Ovary (tissue), 3 donors: ENCODE measurements at regions not wholly inside any gene's neighbourhood (a gene's known extent, or its start where the extent isn't known, plus 50 kb on each side); places are given as distances from the start of the nearest gene placed in this dataset.

Source experiments
- POLR2A ChIP-seq: fragments of 450-650 bp; IDR thresholded peaks from one replicate; pipeline ENCODE4 v1.6.1; 2017; ENCODE audit warnings: antibody characterized with exemption, mild to moderate bottlenecking, moderate library complexity
- TF ChIP-seq, protein P1 (sequence below), 3 donors: fragments of 450-650 bp in 2 of 3; fragments of 200-600 bp in 1 of 3; IDR thresholded peaks; one replicate each; pipeline versions ENCODE4 v1.5.1 to v1.8.0; 2016 to 2022; ENCODE audit warnings: antibody characterized with exemption in 3 of 3, mild to moderate bottlenecking in 1 of 3
- donor health status: DM: no; HTN: no; CAD: no.

DNA sequence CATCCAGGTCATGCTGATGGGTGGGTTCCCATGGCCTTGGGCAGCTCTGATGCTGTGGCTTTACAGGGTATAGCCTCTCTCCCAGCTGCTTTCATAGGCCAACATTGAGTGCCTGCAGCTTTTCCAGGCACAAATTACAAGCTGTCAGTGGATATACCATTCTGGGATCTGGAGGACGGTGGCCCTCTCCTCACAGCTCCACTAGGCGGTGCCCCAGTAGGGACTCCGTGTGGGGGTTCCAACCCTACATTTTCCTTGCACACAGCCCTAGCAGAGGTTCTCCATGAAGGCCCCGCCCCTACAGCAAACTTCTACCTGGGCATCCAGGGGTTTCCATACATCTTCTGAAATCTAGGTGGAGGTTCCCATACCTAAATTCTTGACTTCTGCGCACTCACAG, 602.6 kb upstream of the HS3ST5 start:
- TF ChIP-seq, protein P1, sequence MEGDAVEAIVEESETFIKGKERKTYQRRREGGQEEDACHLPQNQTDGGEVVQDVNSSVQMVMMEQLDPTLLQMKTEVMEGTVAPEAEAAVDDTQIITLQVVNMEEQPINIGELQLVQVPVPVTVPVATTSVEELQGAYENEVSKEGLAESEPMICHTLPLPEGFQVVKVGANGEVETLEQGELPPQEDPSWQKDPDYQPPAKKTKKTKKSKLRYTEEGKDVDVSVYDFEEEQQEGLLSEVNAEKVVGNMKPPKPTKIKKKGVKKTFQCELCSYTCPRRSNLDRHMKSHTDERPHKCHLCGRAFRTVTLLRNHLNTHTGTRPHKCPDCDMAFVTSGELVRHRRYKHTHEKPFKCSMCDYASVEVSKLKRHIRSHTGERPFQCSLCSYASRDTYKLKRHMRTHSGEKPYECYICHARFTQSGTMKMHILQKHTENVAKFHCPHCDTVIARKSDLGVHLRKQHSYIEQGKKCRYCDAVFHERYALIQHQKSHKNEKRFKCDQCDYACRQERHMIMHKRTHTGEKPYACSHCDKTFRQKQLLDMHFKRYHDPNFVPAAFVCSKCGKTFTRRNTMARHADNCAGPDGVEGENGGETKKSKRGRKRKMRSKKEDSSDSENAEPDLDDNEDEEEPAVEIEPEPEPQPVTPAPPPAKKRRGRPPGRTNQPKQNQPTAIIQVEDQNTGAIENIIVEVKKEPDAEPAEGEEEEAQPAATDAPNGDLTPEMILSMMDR (IDR thresholded peaks at IDR 0.05), result no peak
- TF ChIP-seq POLR2A, result no peak
